ENCODE measurements at regions not wholly inside any gene's neighbourhood (a gene's known extent, or its start where the extent isn't known, plus 50 kb on each side); places are given as distances from the start of the nearest gene placed in this dataset.

DNA sequence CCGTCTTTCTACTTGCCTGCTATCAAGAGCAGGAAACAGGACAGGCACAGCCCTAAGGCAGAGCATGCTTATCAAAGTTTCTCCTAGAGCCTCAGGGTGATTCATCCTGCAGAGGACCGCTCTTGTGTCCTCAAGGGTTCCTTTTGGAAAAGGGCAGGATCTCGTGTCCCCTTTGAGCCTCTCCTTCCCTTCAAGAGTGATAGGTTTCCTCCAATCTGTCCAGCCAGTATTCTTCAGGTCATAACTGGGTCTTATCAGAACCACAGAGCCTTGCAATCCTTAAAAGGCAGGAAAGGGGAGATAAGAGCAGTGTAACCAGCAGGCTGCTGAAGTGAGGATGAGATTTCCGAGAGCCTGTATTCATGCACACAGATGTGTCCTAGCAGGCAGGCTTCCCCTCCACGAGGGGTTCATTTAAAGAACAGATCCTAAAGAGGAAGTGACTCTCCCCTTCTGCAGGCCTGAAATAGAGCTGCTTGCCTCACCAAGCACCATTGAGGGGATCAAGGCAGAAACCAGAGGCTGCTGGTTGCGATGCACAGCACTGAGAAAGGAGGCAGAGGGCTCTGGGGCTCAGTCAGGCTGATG lies 90.5 kb upstream of the SVIL start:
- peaks cover 39% of the 10 kb centered on the region for H3K4me1 ChIP-seq (ENCODE audit: control insufficient read depth, insufficient read depth, low read length)
- no peak overlapping the region for H3K9ac ChIP-seq (ENCODE audit: low read length)
- H3K27ac ChIP-seq (ENCODE audit: low read depth, low read length), result peak overlapping the region; percentile 11
- H3K36me3 ChIP-seq (ENCODE audit: control insufficient read depth, insufficient read depth, low read length), result no peaks in the 10 kb centered on the region
- no peak overlapping the region for H3K4me3 ChIP-seq (ENCODE audit: low read length)
- no peaks in the 10 kb centered on the region for H3K27me3 ChIP-seq (ENCODE audit: control insufficient read depth, insufficient read depth, low read length)

DNA sequence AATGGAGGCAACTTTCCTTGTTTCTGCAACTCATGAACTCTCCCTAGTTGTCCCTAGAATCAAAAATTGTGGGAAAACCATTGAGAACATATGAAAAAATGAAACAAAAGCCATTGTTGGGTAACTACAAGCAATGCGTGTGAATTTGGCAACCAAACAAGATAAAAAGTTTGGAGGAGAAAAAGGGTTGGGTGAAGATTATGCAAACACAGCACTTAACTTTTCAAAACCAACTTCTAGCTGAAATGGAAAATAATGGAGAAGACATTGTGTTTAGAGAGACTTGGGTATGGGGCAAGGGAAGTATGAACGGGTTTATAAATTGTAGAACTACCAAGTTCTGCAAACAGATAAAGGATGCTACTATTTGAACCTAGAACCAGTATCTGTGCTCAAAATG lies 89.0 kb upstream of the SVIL start:
- H3K27ac ChIP-seq (ENCODE audit: low read depth, low read length), result peak overlapping the region; percentile 50
- H3K9ac ChIP-seq (ENCODE audit: low read length), result no peak overlapping the region
- no peak overlapping the region for H3K4me3 ChIP-seq (ENCODE audit: low read length)
- no peaks in the 10 kb centered on the region for H3K27me3 ChIP-seq (ENCODE audit: control insufficient read depth, insufficient read depth, low read length)
- H3K36me3 ChIP-seq (ENCODE audit: control insufficient read depth, insufficient read depth, low read length), result no peaks in the 10 kb centered on the region
- peaks cover 39% of the 10 kb centered on the region for H3K4me1 ChIP-seq (ENCODE audit: control insufficient read depth, insufficient read depth, low read length)

DNA sequence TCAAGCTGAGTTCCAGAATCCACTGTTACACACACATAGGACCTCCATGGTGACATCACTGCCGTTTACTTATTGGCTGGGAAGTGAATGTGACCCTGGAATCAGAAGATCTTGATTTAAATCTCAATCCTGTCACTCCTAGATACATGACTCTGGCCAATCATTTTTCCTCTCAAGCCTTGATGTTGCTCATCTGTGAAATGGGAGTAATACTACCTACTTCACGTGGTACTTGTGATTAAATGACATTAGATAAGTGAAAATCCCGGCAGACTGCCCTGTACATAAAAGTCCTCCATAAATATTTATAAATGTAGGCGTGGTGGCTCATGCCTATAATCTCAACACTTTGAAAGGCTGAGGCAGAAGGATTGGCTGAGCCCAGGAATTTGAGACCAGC lies 88.0 kb upstream of the SVIL start:
- Histone ChIP-seq H3K27ac (ENCODE audit: low read depth, low read length) (peak overlapping the region; percentile 58), H3K9ac (ENCODE audit: low read length) (no peak overlapping the region), H3K4me3 (ENCODE audit: low read length) (no peak overlapping the region), H3K36me3 (ENCODE audit: control insufficient read depth, insufficient read depth, low read length) (no peaks in the 10 kb centered on the region), H3K4me1 (ENCODE audit: control insufficient read depth, insufficient read depth, low read length) (peaks cover 31% of the 10 kb centered on the region), H3K27me3 (ENCODE audit: control insufficient read depth, insufficient read depth, low read length) (no peaks in the 10 kb centered on the region)

DNA sequence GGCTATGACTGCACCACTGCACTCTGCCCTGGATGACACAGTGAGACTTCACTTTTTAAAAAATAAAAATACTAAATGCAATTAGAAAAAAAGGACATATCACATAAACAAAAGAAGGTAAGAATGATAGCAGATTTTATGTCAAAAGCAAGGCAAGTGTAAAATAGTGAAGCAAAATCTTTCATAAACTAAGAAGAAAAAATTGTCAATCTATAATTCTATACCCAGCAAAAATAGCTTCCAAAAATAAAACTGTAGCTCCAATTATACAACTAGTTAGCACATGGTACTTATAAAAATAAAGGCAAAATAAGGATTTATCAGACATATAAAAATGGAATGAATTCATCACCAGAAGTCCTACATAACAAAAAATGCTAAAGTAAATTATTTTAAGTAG lies 85.4 kb upstream of the SVIL start:
- Histone ChIP-seq H3K4me3 (ENCODE audit: low read length) (no peak overlapping the region), H3K36me3 (ENCODE audit: control insufficient read depth, insufficient read depth, low read length) (no peaks in the 10 kb centered on the region), H3K9ac (ENCODE audit: low read length) (no peak overlapping the region), H3K27me3 (ENCODE audit: control insufficient read depth, insufficient read depth, low read length) (no peaks in the 10 kb centered on the region), H3K27ac (ENCODE audit: low read depth, low read length) (no peak overlapping the region), H3K4me1 (ENCODE audit: control insufficient read depth, insufficient read depth, low read length) (peaks cover 26% of the 10 kb centered on the region)

DNA sequence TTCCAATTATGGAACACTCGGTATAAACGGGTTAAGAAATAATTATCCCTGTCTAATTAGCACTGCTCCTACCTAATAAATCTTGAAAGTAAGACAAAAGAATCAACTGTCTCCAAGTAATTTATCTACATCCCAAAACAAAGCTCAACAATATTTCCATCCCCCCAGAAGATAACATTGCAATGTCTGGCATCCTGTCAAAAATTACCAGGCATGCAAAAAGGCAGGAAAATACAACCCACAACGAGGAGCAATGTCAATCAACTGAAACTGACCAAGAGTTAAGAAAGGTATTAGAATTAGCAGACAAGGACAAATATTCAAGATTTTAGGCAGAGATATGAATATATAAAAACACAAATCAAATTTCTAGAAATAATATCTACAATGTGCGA lies 84.5 kb upstream of the SVIL start:
- Histone ChIP-seq H3K4me3 (ENCODE audit: low read length) (no peak overlapping the region), H3K4me1 (ENCODE audit: control insufficient read depth, insufficient read depth, low read length) (peaks cover 25% of the 10 kb centered on the region), H3K36me3 (ENCODE audit: control insufficient read depth, insufficient read depth, low read length) (no peaks in the 10 kb centered on the region), H3K9ac (ENCODE audit: low read length) (no peak overlapping the region), H3K27me3 (ENCODE audit: control insufficient read depth, insufficient read depth, low read length) (no peaks in the 10 kb centered on the region), H3K27ac (ENCODE audit: low read depth, low read length) (peak overlapping the region; percentile 14)

DNA sequence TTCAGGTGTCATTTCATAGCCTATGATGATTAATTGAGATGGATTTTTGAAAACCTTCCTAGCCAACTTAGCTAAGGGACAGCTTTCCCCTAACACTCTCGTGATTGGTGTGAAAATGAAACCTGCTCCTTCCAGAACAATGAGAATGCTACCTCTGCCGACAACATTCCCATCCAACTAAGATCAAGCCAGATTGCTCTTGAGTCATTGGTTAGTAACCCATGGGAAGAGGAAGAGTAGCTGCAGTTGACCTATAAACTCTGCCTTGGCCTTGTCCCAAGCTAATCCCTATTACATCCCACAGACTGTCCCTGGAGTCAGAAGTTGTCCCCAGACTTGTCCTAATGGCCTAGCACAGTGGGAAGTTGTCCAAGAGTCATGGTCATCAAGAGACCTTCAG lies 80.5 kb upstream of the SVIL start:
- no peaks in the 10 kb centered on the region for H3K27me3 ChIP-seq (ENCODE audit: control insufficient read depth, insufficient read depth, low read length)
- H3K4me3 ChIP-seq (ENCODE audit: low read length), result no peak overlapping the region
- no peak overlapping the region for H3K27ac ChIP-seq (ENCODE audit: low read depth, low read length)
- H3K4me1 ChIP-seq (ENCODE audit: control insufficient read depth, insufficient read depth, low read length), result peaks cover 16% of the 10 kb centered on the region
- no peak overlapping the region for H3K9ac ChIP-seq (ENCODE audit: low read length)
- no peaks in the 10 kb centered on the region for H3K36me3 ChIP-seq (ENCODE audit: control insufficient read depth, insufficient read depth, low read length)

DNA sequence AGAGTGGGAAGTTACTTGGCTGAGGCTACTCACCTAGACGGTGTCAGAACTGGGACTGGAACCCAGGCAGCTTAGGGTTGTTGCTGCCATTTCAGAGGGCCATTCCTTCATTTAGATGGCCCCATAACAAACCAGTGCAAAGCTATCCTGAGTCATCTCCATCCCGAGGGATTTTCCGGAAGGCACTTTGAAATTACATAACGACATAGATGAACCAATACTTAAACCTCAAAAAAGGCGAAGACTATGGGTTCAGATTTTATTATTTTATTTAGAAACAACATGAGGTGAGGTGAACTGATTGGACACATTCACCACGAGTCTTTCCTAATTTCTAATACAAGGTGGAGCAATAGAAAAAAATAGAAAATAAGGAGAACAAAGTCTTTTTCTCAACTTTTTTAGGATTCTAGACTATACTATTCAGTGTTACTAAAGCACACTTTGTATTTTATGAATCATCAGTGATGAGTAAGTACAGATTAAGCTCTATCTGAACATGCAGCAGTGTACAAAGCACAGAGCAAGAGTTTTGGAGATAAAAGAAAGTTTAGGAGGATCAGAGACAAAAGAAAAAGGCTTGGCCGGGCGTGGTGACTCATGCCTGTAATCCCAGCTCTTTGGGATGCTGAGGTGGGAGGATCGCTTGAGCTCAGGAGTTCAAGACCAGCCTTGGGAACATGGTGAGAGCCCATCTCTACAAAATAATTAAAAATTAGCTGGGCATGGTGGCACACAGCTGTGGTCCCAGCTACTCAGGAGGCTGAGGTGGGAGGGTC lies 79.5 kb upstream of the SVIL start:
- Histone ChIP-seq H3K4me1 (ENCODE audit: control insufficient read depth, insufficient read depth, low read length) (peaks cover 15% of the 10 kb centered on the region), H3K27me3 (ENCODE audit: control insufficient read depth, insufficient read depth, low read length) (no peaks in the 10 kb centered on the region), H3K36me3 (ENCODE audit: control insufficient read depth, insufficient read depth, low read length) (no peaks in the 10 kb centered on the region), H3K27ac (ENCODE audit: low read depth, low read length) (peak overlapping the region; percentile 4), H3K9ac (ENCODE audit: low read length) (no peak overlapping the region), H3K4me3 (ENCODE audit: low read length) (no peak overlapping the region)

DNA sequence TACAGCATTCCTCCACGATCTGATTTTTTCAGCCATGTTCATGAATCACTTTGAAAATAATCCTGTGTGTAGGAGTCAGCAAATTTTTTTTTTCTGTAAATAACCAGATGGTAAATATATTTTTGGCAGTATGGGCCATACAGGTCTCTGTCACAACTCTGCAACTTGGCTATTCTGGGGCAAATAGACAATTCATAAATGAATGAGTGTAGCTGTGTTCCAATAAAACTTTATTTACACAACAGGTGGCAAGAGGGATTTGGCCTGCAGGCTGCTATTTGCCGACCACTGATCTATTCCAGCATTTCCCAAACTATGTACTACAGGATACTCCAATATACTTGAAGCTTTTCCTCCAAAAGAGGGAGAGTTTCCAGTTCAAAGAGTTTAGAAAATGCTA lies 78.7 kb upstream of the SVIL start:
- Histone ChIP-seq H3K4me3 (ENCODE audit: low read length) (no peak overlapping the region), H3K4me1 (ENCODE audit: control insufficient read depth, insufficient read depth, low read length) (peaks cover 13% of the 10 kb centered on the region), H3K27me3 (ENCODE audit: control insufficient read depth, insufficient read depth, low read length) (no peaks in the 10 kb centered on the region), H3K9ac (ENCODE audit: low read length) (no peak overlapping the region), H3K36me3 (ENCODE audit: control insufficient read depth, insufficient read depth, low read length) (no peaks in the 10 kb centered on the region), H3K27ac (ENCODE audit: low read depth, low read length) (no peak overlapping the region)

DNA sequence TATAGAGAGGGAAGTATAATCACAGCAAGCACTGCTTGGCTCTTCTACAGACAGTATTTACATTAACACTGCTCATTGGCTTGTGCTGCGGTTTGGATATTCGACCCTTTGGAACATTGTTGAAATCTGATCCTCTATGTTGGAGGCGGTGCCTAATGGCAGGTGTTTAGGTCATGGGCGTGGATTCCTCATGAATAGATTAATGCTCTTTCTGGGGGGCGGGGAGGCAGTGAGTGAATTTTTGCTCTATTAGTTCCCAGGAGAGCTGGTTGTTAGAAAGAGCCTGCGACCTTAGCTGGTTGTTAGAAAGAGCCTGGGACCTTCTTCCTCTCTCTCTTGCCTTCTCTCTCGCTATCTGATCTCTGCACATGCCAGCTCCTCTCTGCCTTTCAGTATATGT lies 77.3 kb upstream of the SVIL start:
- Histone ChIP-seq H3K36me3 (ENCODE audit: control insufficient read depth, insufficient read depth, low read length) (no peaks in the 10 kb centered on the region), H3K4me1 (ENCODE audit: control insufficient read depth, insufficient read depth, low read length) (peaks cover 13% of the 10 kb centered on the region), H3K27me3 (ENCODE audit: control insufficient read depth, insufficient read depth, low read length) (no peaks in the 10 kb centered on the region), H3K27ac (ENCODE audit: low read depth, low read length) (peak overlapping the region; percentile 15), H3K9ac (ENCODE audit: low read length) (no peak overlapping the region), H3K4me3 (ENCODE audit: low read length) (no peak overlapping the region)

DNA sequence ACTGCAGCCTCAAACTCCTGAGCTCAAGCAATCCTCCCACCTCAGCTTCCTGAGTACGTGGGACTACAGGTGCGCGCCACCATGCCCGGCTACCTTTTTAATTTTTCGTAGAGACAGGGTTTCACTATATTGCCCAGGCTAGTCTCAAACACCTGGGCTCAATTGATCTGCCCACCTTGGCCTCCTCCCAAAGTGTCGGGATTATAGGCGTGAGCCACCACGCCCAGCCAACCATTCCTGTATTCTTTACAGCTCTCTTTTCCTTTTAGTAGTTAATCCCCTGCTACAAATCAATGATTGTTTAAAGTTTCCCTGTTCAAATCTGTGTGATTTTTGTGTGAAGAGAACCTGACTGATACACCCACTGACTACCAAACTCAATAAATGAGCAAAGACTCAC lies 75.4 kb upstream of the SVIL start:
- Histone ChIP-seq H3K27ac (ENCODE audit: low read depth, low read length) (no peak overlapping the region), H3K4me1 (ENCODE audit: control insufficient read depth, insufficient read depth, low read length) (peaks cover 5% of the 10 kb centered on the region), H3K36me3 (ENCODE audit: control insufficient read depth, insufficient read depth, low read length) (peaks cover 3% of the 10 kb centered on the region), H3K4me3 (ENCODE audit: low read length) (no peak overlapping the region), H3K9ac (ENCODE audit: low read length) (no peak overlapping the region), H3K27me3 (ENCODE audit: control insufficient read depth, insufficient read depth, low read length) (no peaks in the 10 kb centered on the region)

DNA sequence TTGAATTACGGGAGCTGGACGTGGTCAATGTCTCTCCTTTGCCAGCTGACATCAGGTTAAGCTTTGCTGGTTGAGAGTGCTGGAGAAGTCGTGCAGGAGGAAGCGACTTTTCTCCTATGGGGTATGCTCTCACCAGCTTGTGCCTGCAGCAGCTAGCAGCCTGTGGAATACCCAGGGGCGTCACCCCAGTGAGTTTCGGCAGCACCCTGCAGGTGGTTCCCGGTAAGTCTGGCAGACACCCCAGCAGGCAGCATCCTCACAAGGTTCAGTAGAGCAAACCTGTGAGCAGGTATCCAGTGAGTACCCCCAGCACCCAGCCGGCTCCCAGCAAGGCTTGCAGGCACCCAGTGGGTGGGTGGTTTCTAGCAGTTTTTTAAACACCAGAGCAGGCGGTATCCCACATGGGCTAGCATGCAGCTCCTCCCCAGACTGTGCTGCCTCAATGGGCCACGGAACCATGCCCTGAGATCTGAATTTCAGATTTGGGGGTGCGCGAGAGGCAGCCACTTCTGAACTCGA lies 74.8 kb upstream of the SVIL start:
- H3K27me3 ChIP-seq (ENCODE audit: control insufficient read depth, insufficient read depth, low read length), result no peaks in the 10 kb centered on the region
- H3K9ac ChIP-seq (ENCODE audit: low read length), result no peak overlapping the region
- H3K27ac ChIP-seq (ENCODE audit: low read depth, low read length), result no peak overlapping the region
- peaks cover 5% of the 10 kb centered on the region for H3K4me1 ChIP-seq (ENCODE audit: control insufficient read depth, insufficient read depth, low read length)
- no peak overlapping the region for H3K4me3 ChIP-seq (ENCODE audit: low read length)
- H3K36me3 ChIP-seq (ENCODE audit: control insufficient read depth, insufficient read depth, low read length), result peaks cover 3% of the 10 kb centered on the region

DNA sequence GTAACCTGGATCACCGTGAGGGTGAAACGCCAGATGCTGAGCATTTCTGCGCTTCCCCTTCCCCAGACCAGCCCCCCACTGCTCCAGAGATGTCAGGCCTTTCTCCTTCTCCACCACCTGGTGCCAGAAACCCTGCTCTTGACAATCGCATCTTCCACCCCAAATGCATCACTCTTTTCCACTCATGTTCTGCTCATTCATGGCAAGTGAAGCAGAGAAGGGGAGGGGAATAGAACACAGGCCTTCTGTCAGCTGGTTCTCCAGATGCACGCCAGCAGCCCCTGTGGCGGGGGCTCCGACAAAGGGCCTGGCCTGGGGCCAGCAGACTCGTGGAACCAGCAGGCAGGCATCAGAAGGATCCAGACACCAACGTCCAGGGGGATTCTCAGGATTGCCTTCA lies 68.5 kb upstream of the SVIL start:
- peaks cover 36% of the 10 kb centered on the region for H3K4me1 ChIP-seq (ENCODE audit: control insufficient read depth, insufficient read depth, low read length)
- H3K27me3 ChIP-seq (ENCODE audit: control insufficient read depth, insufficient read depth, low read length), result no peaks in the 10 kb centered on the region
- H3K4me3 ChIP-seq (ENCODE audit: low read length), result peak overlapping the region; percentile 24
- H3K9ac ChIP-seq (ENCODE audit: low read length), result no peak overlapping the region
- H3K36me3 ChIP-seq (ENCODE audit: control insufficient read depth, insufficient read depth, low read length), result peaks cover 3% of the 10 kb centered on the region
- peak overlapping the region; percentile 72 for H3K27ac ChIP-seq (ENCODE audit: low read depth, low read length)

All from rectal smooth muscle tissue (tissue), 1 donor.